ENCODE measurements at regions not wholly inside any gene's neighbourhood (a gene's known extent, or its start where the extent isn't known, plus 50 kb on each side); places are given as distances from the start of the nearest gene placed in this dataset.
"Not testable (repeated sequence)": the region's sequence is repeated elsewhere in the genome, so short reads cannot be mapped to it uniquely, and the experiment has no call there.

- intact Hi-C loops (cut with DNase I) = no loop called here
- DNase-seq = no peak
- Histone ChIP-seq H3K4me3 (no peak overlapping the region), H3K9me3 (replicated peaks in 1 of 3) (no peaks in the 10 kb centered on the region), H3K27ac (no peak overlapping the region), H3K36me3 (replicated peaks in 1 of 2) (no peaks in the 10 kb centered on the region), H3K27me3 (no peaks in the 10 kb centered on the region), H3K4me1 (replicated peaks in 1 of 2) (no peaks in the 10 kb centered on the region)
- no peak for TF ChIP-seq POLR2A (IDR thresholded peaks at IDR 0.05)
- TF ChIP-seq, protein P1, sequence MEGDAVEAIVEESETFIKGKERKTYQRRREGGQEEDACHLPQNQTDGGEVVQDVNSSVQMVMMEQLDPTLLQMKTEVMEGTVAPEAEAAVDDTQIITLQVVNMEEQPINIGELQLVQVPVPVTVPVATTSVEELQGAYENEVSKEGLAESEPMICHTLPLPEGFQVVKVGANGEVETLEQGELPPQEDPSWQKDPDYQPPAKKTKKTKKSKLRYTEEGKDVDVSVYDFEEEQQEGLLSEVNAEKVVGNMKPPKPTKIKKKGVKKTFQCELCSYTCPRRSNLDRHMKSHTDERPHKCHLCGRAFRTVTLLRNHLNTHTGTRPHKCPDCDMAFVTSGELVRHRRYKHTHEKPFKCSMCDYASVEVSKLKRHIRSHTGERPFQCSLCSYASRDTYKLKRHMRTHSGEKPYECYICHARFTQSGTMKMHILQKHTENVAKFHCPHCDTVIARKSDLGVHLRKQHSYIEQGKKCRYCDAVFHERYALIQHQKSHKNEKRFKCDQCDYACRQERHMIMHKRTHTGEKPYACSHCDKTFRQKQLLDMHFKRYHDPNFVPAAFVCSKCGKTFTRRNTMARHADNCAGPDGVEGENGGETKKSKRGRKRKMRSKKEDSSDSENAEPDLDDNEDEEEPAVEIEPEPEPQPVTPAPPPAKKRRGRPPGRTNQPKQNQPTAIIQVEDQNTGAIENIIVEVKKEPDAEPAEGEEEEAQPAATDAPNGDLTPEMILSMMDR (IDR thresholded peaks at IDR 0.05) = no peak
Observed at GRCh38 chr5:45893309-45893708, 197.1 kb upstream of the HCN1 start.

GRCh38 chr5:45890441-45891080 lies 194.4 kb upstream of the HCN1 start:
- H3K9me3 ChIP-seq (replicated peaks in 1 of 3); DNase-seq; intact Hi-C loops (cut with DNase I); H3K4me1 ChIP-seq (replicated peaks in 1 of 2); H3K36me3 ChIP-seq (replicated peaks in 1 of 2); H3K27ac ChIP-seq; H3K4me3 ChIP-seq; H3K27me3 ChIP-seq: not testable (repeated sequence)
- WGBS, 4 donors = 91 to 92% (median 91%) methylated on average over 6 to 28 of the region's 28 CpGs; no CpG with 5 or more reads in 1 of the 4 donors

GRCh38 chr5:45862763-45863162 lies 166.6 kb upstream of the HCN1 start:
- Histone ChIP-seq H3K27me3 (no peaks in the 10 kb centered on the region), H3K4me3 (no peak overlapping the region), H3K27ac (no peak overlapping the region), H3K9me3 (replicated peaks in 1 of 3) (no peaks in the 10 kb centered on the region), H3K36me3 (replicated peaks in 1 of 2) (no peaks in the 10 kb centered on the region), H3K4me1 (replicated peaks in 1 of 2) (no peaks in the 10 kb centered on the region)
- WGBS, 4 donors = 24 to 49% (median 38%) methylated on average over 2 of the region's 2 CpGs
- no peak for DNase-seq
- intact Hi-C loops (cut with DNase I) = no loop called here
- TF ChIP-seq, protein P1 (IDR thresholded peaks at IDR 0.05) = no peak
- no peak for TF ChIP-seq POLR2A (IDR thresholded peaks at IDR 0.05)

- TF ChIP-seq, protein P1 (IDR thresholded peaks at IDR 0.05) = no peak
- TF ChIP-seq POLR2A (IDR thresholded peaks at IDR 0.05) = no peak
- DNase-seq = no peak
Observed at GRCh38 chr5:45847877-45848276, 151.7 kb upstream of the HCN1 start.

DNA sequence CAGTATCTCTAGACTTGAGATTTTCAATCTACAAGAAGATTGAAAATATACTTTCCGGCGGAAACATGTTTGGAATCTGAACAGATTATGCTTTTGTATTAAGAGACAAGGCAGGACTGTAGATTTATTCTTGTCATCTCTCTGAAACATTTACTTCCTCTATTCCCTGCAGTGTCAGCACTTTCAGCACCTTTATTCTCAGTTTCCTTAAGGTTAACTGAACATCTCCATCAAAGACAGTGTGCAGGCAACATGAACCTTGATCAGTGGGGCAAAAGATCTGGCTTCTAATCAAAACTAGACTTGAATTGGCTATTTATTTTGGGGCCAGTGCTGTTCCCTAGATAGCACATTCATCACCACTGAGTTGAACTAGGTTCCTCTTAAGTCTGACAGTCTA lies 129.9 kb upstream of the HCN1 start:
- no peak for DNase-seq
- no peak overlapping the region for H3K4me3 ChIP-seq
- 84 to 91% (median 85%) methylated on average over 2 of the region's 2 CpGs for WGBS, 4 donors

More at GRCh38 chr5:45847877-45848276, 151.7 kb upstream of the HCN1 start:
- WGBS, 4 donors = 30 to 71% (median 55%) methylated on average over 3 of the region's 3 CpGs
- Histone ChIP-seq H3K4me1 (replicated peaks in 1 of 2) (no peaks in the 10 kb centered on the region), H3K9me3 (replicated peaks in 1 of 3) (peaks cover 0 to 6% (median 0%) of the 10 kb centered on the region in 3 donors), H3K36me3 (replicated peaks in 1 of 2) (no peaks in the 10 kb centered on the region), H3K27me3 (no peaks in the 10 kb centered on the region), H3K4me3 (no peak overlapping the region), H3K27ac (no peak overlapping the region)
- intact Hi-C loops (cut with DNase I) = no loop called here

More for the DNA sequence above, 129.9 kb upstream of the HCN1 start:
- H3K27ac ChIP-seq = no peak overlapping the region
- no peak for TF ChIP-seq POLR2A (IDR thresholded peaks at IDR 0.05)
- TF ChIP-seq, protein P1 (IDR thresholded peaks at IDR 0.05) = no peak
- no peaks in the 10 kb centered on the region for H3K36me3 ChIP-seq (replicated peaks in 1 of 2)
- no peaks in the 10 kb centered on the region for H3K9me3 ChIP-seq (replicated peaks in 1 of 3)
- intact Hi-C loops (cut with DNase I) = no loop called here
- no peaks in the 10 kb centered on the region for H3K4me1 ChIP-seq (replicated peaks in 1 of 2)
- no peaks in the 10 kb centered on the region for H3K27me3 ChIP-seq
